K562 (cell line): ENCODE measurements at regions not wholly inside any gene's neighbourhood (a gene's known extent, or its start where the extent isn't known, plus 50 kb on each side); places are given as distances from the start of the nearest gene placed in this dataset.

ENCODE experiments used
- ATAC-seq: fragments of 200-7000 bp; cut with Tn5 transposase; 3 replicates; pipeline ENCODE4 v1.9.1; 2020; ENCODE audit warnings: moderate library complexity
- BruUV-seq: library from RNA; stranded (reverse); fragments of 400-500 nt; replicated peaks from 2 replicates; lab custom pipeline; 2021; lab: Mats Ljungman, UMichigan
- CTCF ChIA-PET: fragments of 300-600 bp; formaldehyde crosslinking; extraction: SDS; loops from one replicate; lab custom pipeline; 2021; ENCODE audit warnings: low intra/inter-chr PET ratio; lab: Yijun Ruan, JAX
- POLR2A ChIA-PET: fragments of 300-600, 350-650 bp; sonication (Branson Sonifier 250); formaldehyde crosslinking; extraction: SDS; loops from one replicate; lab custom pipeline; 2021; ENCODE audit warnings: antibody characterized with exemption, inconsistent platforms; lab: Yijun Ruan, JAX
- DNase-seq, 4 experiments: peaks; one replicate each; pipeline versions ENCODE4 v3.0.0 to v3.0.0-alpha.2; 2011 to 2018; ENCODE audit warnings: low spot score in 3 of 4, mixed read lengths in 3 of 4; ENCODE audit errors: extremely low read depth in 1 of 4
- FAIRE-seq: peaks from 2 replicates; lab custom pipeline; 2011; peaks lifted over from hg19 to GRCh38; lab: Jason Lieb, UNC
- H2AFZ ChIP-seq: 2 replicates; pipeline ENCODE4 v1.6.0; 2011; ENCODE audit warnings: low read depth, low read length, control low read depth, inconsistent platforms
- H3K27ac ChIP-seq: fragments of 200-600 bp; 3 replicates; pipeline ENCODE4 v1.8.0; 2011; ENCODE audit warnings: low read depth, mild to moderate bottlenecking, control low read depth, inconsistent platforms, low read length, moderate library complexity, mixed read lengths; ENCODE audit errors: extremely low read depth
- H3K27me3 ChIP-seq, 2 experiments: fragments of 300-600 bp in 1 of 2; 2 replicates in 1 of 2; 3 replicates in 1 of 2; pipeline versions ENCODE4 v1.6.0 to v1.8.0; 2011; ENCODE audit warnings: inconsistent platforms in 2 of 2, low read length in 2 of 2, mild to moderate bottlenecking in 1 of 2, mixed read lengths in 1 of 2, moderate library complexity in 1 of 2; ENCODE audit not compliant: control insufficient read depth in 2 of 2, insufficient read depth in 2 of 2
- H3K36me3 ChIP-seq: fragments of 300-600 bp; 3 replicates; pipeline ENCODE4 v1.8.0; 2011; ENCODE audit warnings: mild to moderate bottlenecking, low read length, inconsistent platforms; ENCODE audit not compliant: control insufficient read depth, insufficient read depth
- H3K4me1 ChIP-seq, 2 experiments: fragments of 200-600 bp in 1 of 2; replicated peaks in 1 of 2; 2 replicates in 1 of 2; 3 replicates in 1 of 2; pipeline versions ENCODE4 v1.5.1 to v1.8.0; 2011; ENCODE audit warnings: inconsistent platforms in 2 of 2, low read length in 2 of 2, mild to moderate bottlenecking in 1 of 2, mixed read lengths in 1 of 2, moderate library complexity in 1 of 2; ENCODE audit not compliant: control insufficient read depth in 2 of 2, insufficient read depth in 2 of 2
- H3K4me2 ChIP-seq: 2 replicates; pipeline ENCODE4 v1.6.1; 2011; ENCODE audit warnings: low read length, control low read depth, inconsistent platforms, mixed read lengths; ENCODE audit not compliant: insufficient read depth
- H3K4me3 ChIP-seq: fragments of 200-600 bp; sonication (generic), shearing (Covaris generic); 2 replicates; pipeline ENCODE4 v1.5.1; 2016; ENCODE audit warnings: control low read depth, inconsistent platforms
- H3K79me2 ChIP-seq: fragments of 200-600 bp; 3 replicates; pipeline ENCODE4 v1.8.0; 2011; ENCODE audit warnings: low read length, inconsistent platforms; ENCODE audit not compliant: control insufficient read depth, insufficient read depth
- H3K9ac ChIP-seq, 2 experiments: 2 replicates each; pipeline versions ENCODE4 v1.6.0 to v1.6.1; 2011; ENCODE audit warnings: low read depth in 2 of 2, low read length in 2 of 2, control low read depth in 1 of 2, inconsistent platforms in 1 of 2, mild to moderate bottlenecking in 1 of 2, mixed read lengths in 1 of 2; ENCODE audit not compliant: insufficient read depth in 1 of 2
- H3K9me1 ChIP-seq: one replicate; pipeline ENCODE4 v1.6.0; 2011; ENCODE audit warnings: inconsistent platforms, mild to moderate bottlenecking, low read length, moderate library complexity; ENCODE audit not compliant: control insufficient read depth, insufficient read depth
- H3K9me3 ChIP-seq: replicated peaks from 2 replicates; pipeline ENCODE4 v1.5.1; 2011; ENCODE audit warnings: low read depth, low read length, inconsistent platforms; ENCODE audit not compliant: control insufficient read depth, insufficient read depth
- H4K20me1 ChIP-seq: replicated peaks from 2 replicates; pipeline ENCODE4 v1.6.1; 2011; ENCODE audit warnings: low read length, inconsistent platforms, mixed read lengths; ENCODE audit not compliant: control insufficient read depth, insufficient read depth
- C11orf30 ChIP-seq: fragments of 450-650 bp; IDR thresholded peaks from 2 replicates; pipeline ENCODE4 v1.6.1; 2016; ENCODE audit warnings: low read depth, mild to moderate bottlenecking
- LCOR ChIP-seq: sonication (generic); formaldehyde crosslinking; IDR thresholded peaks from 2 replicates; pipeline ENCODE4 v1.8.0; 2022; ENCODE audit warnings: mild to moderate bottlenecking, missing genetic modification reagents
- NCOA6 ChIP-seq: fragments of 450-650 bp; IDR thresholded peaks from 2 replicates; pipeline ENCODE4 v1.6.1; 2017; ENCODE audit warnings: mild to moderate bottlenecking
- NFIC ChIP-seq: fragments of 450-650 bp; IDR thresholded peaks from 2 replicates; pipeline ENCODE4 v1.6.1; 2017; ENCODE audit warnings: mild to moderate bottlenecking, inconsistent platforms
- SMARCA4 ChIP-seq: fragments of 450-650 bp; IDR thresholded peaks from 2 replicates; pipeline ENCODE4 v1.6.1; 2016
- TCF15 ChIP-seq: fragments of 250-450 bp; sonication (Bioruptor Pico); IDR thresholded peaks from 2 replicates; pipeline ENCODE4 v1.8.0; 2022; ENCODE audit warnings: moderate library complexity, mild to moderate bottlenecking, inconsistent platforms
- ZNF354B ChIP-seq: fragments of 250-450 bp; sonication (Bioruptor Pico); IDR thresholded peaks from 2 replicates; pipeline ENCODE4 v1.4.0; 2020
- ZNF589 ChIP-seq: fragments of 200-800 bp; sonication (Bioruptor generic); IDR thresholded peaks from 2 replicates; pipeline ENCODE4 v1.6.1; 2016; ENCODE audit warnings: low read depth, missing genetic modification characterization, missing compliant biosample characterization
- ZNF644 ChIP-seq: fragments of 200-800 bp; sonication (Bioruptor generic); IDR thresholded peaks from 2 replicates; pipeline ENCODE4 v1.6.1; 2016; ENCODE audit warnings: low read depth, missing genetic modification characterization, missing compliant biosample characterization
- ZNF830 ChIP-seq: fragments of 250-450 bp; sonication (Bioruptor Pico); IDR thresholded peaks from 2 replicates; pipeline ENCODE4 v1.5.0; 2021; ENCODE audit warnings: mild to moderate bottlenecking
- in situ Hi-C: fragments of 300-500 bp; cut with MboI; formaldehyde crosslinking; loops from 4 replicates; pipeline ENCODE4 v1.15.0; 2018; ENCODE audit warnings: inconsistent platforms, mixed read lengths
- intact Hi-C: fragments of 100-400 bp; cut with micrococcal nuclease; formaldehyde crosslinking; loops from 2 replicates; pipeline ENCODE4 v1.14.2; 2022
- TF ChIP-seq, protein P1 (sequence below): fragments of 250-450 bp; sonication (Bioruptor Pico); IDR thresholded peaks from 2 replicates; pipeline ENCODE4 v1.5.0; 2020; ENCODE audit warnings: mild to moderate bottlenecking, borderline replicate concordance
- TF ChIP-seq, protein P2 (sequence below): IDR thresholded peaks from 3 replicates; pipeline ENCODE4 v1.6.1; 2011; ENCODE audit warnings: borderline replicate concordance, mild to moderate bottlenecking, moderate library complexity; ENCODE audit not compliant: insufficient read length; ENCODE audit errors: extremely low read depth
- TF ChIP-seq, protein P3 (sequence below), 2 experiments: fragments of 450-650 bp in 1 of 2; sonication (generic) in 1 of 2; formaldehyde crosslinking; conservative IDR thresholded peaks; 2 replicates each; pipeline versions ENCODE4 v1.4.0 to v1.8.1; 2020 to 2022; ENCODE audit warnings: mild to moderate bottlenecking in 1 of 2, missing genetic modification reagents in 1 of 2

DNA sequence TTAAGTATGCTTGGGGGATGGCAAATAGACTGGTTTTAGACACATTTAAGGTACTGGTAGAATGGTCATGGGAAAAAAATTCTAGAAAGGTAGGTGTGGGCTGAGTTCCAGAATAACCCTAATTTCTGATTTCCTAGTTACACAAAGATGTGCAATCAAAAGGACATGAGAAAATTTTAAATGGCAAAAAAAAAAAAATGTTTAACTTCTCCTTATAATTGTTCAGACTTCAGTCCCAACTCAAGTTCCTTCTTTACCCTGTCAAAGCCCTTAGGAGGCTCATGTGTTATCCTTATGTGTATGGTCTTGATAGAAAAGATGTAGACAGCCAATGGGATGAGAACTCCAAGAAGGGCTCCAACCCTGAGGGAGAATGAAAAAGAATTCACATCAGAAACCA, 153.3 kb upstream of the PLEKHG7 start:
- intact Hi-C loops = no loop called here
- FAIRE-seq (no peak), ATAC-seq (no peak), DNase-seq (no peak)
- ChIA-PET CTCF (no interaction called here), POLR2A (no interaction called here)
- H3K4me2 ChIP-seq = no peak overlapping the region
- BruUV-seq = no TSS peak
- no peaks in the 10 kb centered on the region for H3K36me3 ChIP-seq
- no peak overlapping the region for H3K4me3 ChIP-seq
- H4K20me1 ChIP-seq = no peaks in the 10 kb centered on the region
- H3K27ac ChIP-seq = no peak overlapping the region
- no peaks in the 10 kb centered on the region for H3K9me3 ChIP-seq
- no peak overlapping the region for H3K9ac ChIP-seq
- in situ Hi-C loops = no loop called here
- no peaks in the 10 kb centered on the region for H3K79me2 ChIP-seq
- H3K4me1 ChIP-seq = peaks cover 3 to 19% of the 10 kb centered on the region in 2 experiments; a peak in 4 of 5 replicates
- no peak overlapping the region for H2AFZ ChIP-seq
- no peaks in the 10 kb centered on the region for H3K27me3 ChIP-seq
- TF ChIP-seq ZNF354B (CRISPR knock-in tag) (no peak), SMARCA4 (no peak), TCF15 (CRISPR knock-in tag) (no peak), LCOR (CRISPR knock-in tag) (no peak), ZNF589 (CRISPR knock-in tag) (no peak), NCOA6 (no peak), ZNF830 (CRISPR knock-in tag) (no peak), NFIC (no peak), C11orf30 (no peak), ZNF644 (tag) (no peak)
- TF ChIP-seq, protein P1, sequence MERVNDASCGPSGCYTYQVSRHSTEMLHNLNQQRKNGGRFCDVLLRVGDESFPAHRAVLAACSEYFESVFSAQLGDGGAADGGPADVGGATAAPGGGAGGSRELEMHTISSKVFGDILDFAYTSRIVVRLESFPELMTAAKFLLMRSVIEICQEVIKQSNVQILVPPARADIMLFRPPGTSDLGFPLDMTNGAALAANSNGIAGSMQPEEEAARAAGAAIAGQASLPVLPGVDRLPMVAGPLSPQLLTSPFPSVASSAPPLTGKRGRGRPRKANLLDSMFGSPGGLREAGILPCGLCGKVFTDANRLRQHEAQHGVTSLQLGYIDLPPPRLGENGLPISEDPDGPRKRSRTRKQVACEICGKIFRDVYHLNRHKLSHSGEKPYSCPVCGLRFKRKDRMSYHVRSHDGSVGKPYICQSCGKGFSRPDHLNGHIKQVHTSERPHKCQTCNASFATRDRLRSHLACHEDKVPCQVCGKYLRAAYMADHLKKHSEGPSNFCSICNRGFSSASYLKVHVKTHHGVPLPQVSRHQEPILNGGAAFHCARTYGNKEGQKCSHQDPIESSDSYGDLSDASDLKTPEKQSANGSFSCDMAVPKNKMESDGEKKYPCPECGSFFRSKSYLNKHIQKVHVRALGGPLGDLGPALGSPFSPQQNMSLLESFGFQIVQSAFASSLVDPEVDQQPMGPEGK (CRISPR knock-in tag) = no peak
- TF ChIP-seq, protein P2, sequence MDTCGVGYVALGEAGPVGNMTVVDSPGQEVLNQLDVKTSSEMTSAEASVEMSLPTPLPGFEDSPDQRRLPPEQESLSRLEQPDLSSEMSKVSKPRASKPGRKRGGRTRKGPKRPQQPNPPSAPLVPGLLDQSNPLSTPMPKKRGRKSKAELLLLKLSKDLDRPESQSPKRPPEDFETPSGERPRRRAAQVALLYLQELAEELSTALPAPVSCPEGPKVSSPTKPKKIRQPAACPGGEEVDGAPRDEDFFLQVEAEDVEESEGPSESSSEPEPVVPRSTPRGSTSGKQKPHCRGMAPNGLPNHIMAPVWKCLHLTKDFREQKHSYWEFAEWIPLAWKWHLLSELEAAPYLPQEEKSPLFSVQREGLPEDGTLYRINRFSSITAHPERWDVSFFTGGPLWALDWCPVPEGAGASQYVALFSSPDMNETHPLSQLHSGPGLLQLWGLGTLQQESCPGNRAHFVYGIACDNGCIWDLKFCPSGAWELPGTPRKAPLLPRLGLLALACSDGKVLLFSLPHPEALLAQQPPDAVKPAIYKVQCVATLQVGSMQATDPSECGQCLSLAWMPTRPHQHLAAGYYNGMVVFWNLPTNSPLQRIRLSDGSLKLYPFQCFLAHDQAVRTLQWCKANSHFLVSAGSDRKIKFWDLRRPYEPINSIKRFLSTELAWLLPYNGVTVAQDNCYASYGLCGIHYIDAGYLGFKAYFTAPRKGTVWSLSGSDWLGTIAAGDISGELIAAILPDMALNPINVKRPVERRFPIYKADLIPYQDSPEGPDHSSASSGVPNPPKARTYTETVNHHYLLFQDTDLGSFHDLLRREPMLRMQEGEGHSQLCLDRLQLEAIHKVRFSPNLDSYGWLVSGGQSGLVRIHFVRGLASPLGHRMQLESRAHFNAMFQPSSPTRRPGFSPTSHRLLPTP = no peak
- TF ChIP-seq, protein P3, sequence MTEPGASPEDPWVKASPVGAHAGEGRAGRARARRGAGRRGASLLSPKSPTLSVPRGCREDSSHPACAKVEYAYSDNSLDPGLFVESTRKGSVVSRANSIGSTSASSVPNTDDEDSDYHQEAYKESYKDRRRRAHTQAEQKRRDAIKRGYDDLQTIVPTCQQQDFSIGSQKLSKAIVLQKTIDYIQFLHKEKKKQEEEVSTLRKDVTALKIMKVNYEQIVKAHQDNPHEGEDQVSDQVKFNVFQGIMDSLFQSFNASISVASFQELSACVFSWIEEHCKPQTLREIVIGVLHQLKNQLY (CRISPR knock-in tag; conservative IDR thresholded peaks at IDR 0.05) = no peak
- H3K9me1 ChIP-seq = no peaks in the 10 kb centered on the region
